DND-41 (cell line): ENCODE measurements at regions not wholly inside any gene's neighbourhood (a gene's known extent, or its start where the extent isn't known, plus 50 kb on each side); places are given as distances from the start of the nearest gene placed in this dataset.

Experiments
- ATAC-seq: fragments of 200-7000 bp; cut with Tn5 transposase; 3 replicates; pipeline ENCODE4 v1.9.1; 2021; ENCODE audit warnings: low read depth; ENCODE audit not compliant: insufficient read depth
- DNase-seq: peaks from one replicate; pipeline ENCODE4 v3.0.0-alpha.2; 2020
- H2AFZ ChIP-seq: 2 replicates; pipeline ENCODE4 v1.6.0; 2012; ENCODE audit warnings: low read depth, low read length
- H3K27ac ChIP-seq: 2 replicates; pipeline ENCODE4 v1.5.1; 2012; ENCODE audit warnings: low read length, inconsistent platforms
- H3K27me3 ChIP-seq: fragments of 200-600 bp; sonication (generic); 2 replicates; pipeline ENCODE4 v1.6.0; 2012; ENCODE audit warnings: low read length, mild to moderate bottlenecking, inconsistent platforms; ENCODE audit not compliant: insufficient read depth, poor library complexity
- H3K36me3 ChIP-seq: 2 replicates; pipeline ENCODE4 v1.5.1; 2012; ENCODE audit warnings: low read length, inconsistent platforms; ENCODE audit not compliant: insufficient read depth
- H3K4me1 ChIP-seq: 2 replicates; pipeline ENCODE4 v1.5.1; 2012; ENCODE audit warnings: mild to moderate bottlenecking, low read length; ENCODE audit not compliant: insufficient read depth
- H3K4me2 ChIP-seq: 2 replicates; pipeline ENCODE4 v1.6.0; 2012; ENCODE audit warnings: mild to moderate bottlenecking, moderate library complexity, low read length, inconsistent platforms; ENCODE audit not compliant: insufficient read depth
- H3K4me3 ChIP-seq, 2 experiments: fragments of 200-600 bp in 1 of 2; shearing (Covaris generic) in 1 of 2; 2 replicates each; pipeline ENCODE4 v1.5.1; 2012 to 2016; ENCODE audit warnings: inconsistent platforms in 2 of 2, low read length in 2 of 2, mild to moderate bottlenecking in 2 of 2, low read depth in 1 of 2, moderate library complexity in 1 of 2
- H3K79me2 ChIP-seq: 2 replicates; pipeline ENCODE4 v1.6.0; 2012; ENCODE audit warnings: low read length, inconsistent platforms; ENCODE audit not compliant: insufficient read depth
- H3K9ac ChIP-seq: 2 replicates; pipeline ENCODE4 v1.6.0; 2012; ENCODE audit warnings: low read depth, mild to moderate bottlenecking, inconsistent platforms, low read length, moderate library complexity
- H3K9me3 ChIP-seq: 2 replicates; pipeline ENCODE4 v1.5.1; 2012; ENCODE audit warnings: low read length, moderate library complexity, mild to moderate bottlenecking, inconsistent platforms; ENCODE audit not compliant: insufficient read depth, severe bottlenecking
- H4K20me1 ChIP-seq: 2 replicates; pipeline ENCODE4 v1.6.0; 2012; ENCODE audit warnings: low read length; ENCODE audit not compliant: insufficient read depth
- CTCF ChIP-seq: IDR thresholded peaks from 2 replicates; pipeline ENCODE4 v1.5.1; 2012; ENCODE audit warnings: borderline replicate concordance, low read length, moderate library complexity, mild to moderate bottlenecking; ENCODE audit not compliant: poor library complexity, severe bottlenecking; ENCODE audit errors: extremely low read depth
- EZH2 ChIP-seq: IDR thresholded peaks from 3 replicates; pipeline ENCODE4 v1.6.1; 2012; ENCODE audit warnings: borderline replicate concordance, low read depth, mild to moderate bottlenecking, moderate library complexity, low read length, inconsistent platforms; ENCODE audit not compliant: severe bottlenecking

GRCh38 chr5:73365301-73365853 lies 83.2 kb downstream of the FOXD1 start:
- no peak for DNase-seq
- H3K4me1 ChIP-seq, result no peaks in the 10 kb centered on the region

GRCh38 chr5:73363911-73364730 lies 84.5 kb downstream of the FOXD1 start:
- ATAC-seq, result no peak

More at GRCh38 chr5:73365301-73365853, 83.2 kb downstream of the FOXD1 start:
- no peaks in the 10 kb centered on the region for H3K36me3 ChIP-seq
- H3K4me2 ChIP-seq, result no peak overlapping the region
- H3K27ac ChIP-seq, result no peak overlapping the region
- no peaks in the 10 kb centered on the region for H3K9me3 ChIP-seq
- TF ChIP-seq CTCF (no peak), EZH2 (no peak)
- no peak for ATAC-seq
- no peaks in the 10 kb centered on the region for H3K79me2 ChIP-seq
- no peak overlapping the region for H3K4me3 ChIP-seq
- H3K27me3 ChIP-seq, result no peaks in the 10 kb centered on the region
- no peak overlapping the region for H2AFZ ChIP-seq
- H3K9ac ChIP-seq, result no peak overlapping the region
- H4K20me1 ChIP-seq, result no peaks in the 10 kb centered on the region

GRCh38 chr5:73359395-73359794 lies 89.2 kb downstream of the FOXD1 start:
- H3K9me3 ChIP-seq, result no peaks in the 10 kb centered on the region
- H3K27me3 ChIP-seq, result no peaks in the 10 kb centered on the region
- H3K79me2 ChIP-seq, result no peaks in the 10 kb centered on the region
- no peak overlapping the region for H3K4me3 ChIP-seq
- no peaks in the 10 kb centered on the region for H3K36me3 ChIP-seq
- TF ChIP-seq CTCF (no peak), EZH2 (no peak)
- DNase-seq (no peak), ATAC-seq (no peak)
- no peak overlapping the region for H3K9ac ChIP-seq
- no peak overlapping the region for H3K27ac ChIP-seq
- H3K4me1 ChIP-seq, result no peaks in the 10 kb centered on the region
- no peak overlapping the region for H2AFZ ChIP-seq
- no peak overlapping the region for H3K4me2 ChIP-seq
- H4K20me1 ChIP-seq, result no peaks in the 10 kb centered on the region

More at GRCh38 chr5:73363911-73364730, 84.5 kb downstream of the FOXD1 start:
- TF ChIP-seq EZH2 (no peak), CTCF (no peak)
- Histone ChIP-seq H3K36me3 (no peaks in the 10 kb centered on the region), H3K4me3 (no peak overlapping the region), H3K27me3 (no peaks in the 10 kb centered on the region), H3K9me3 (no peaks in the 10 kb centered on the region), H3K9ac (no peak overlapping the region), H3K4me2 (no peak overlapping the region), H4K20me1 (no peaks in the 10 kb centered on the region), H3K79me2 (no peaks in the 10 kb centered on the region), H3K27ac (no peak overlapping the region), H3K4me1 (no peaks in the 10 kb centered on the region), H2AFZ (no peak overlapping the region)
- no peak for DNase-seq
